Fibroblast of villous mesenchyme (primary cell): ENCODE measurements at regions not wholly inside any gene's neighbourhood (a gene's known extent, or its start where the extent isn't known, plus 50 kb on each side); places are given as distances from the start of the nearest gene placed in this dataset.
"Not testable (repeated sequence)": the region's sequence is repeated elsewhere in the genome, so short reads cannot be mapped to it uniquely, and the experiment has no call there.

Source experiments
- DNase-seq: peaks from one replicate; pipeline ENCODE4 v3.0.0-alpha.2; 2010; ENCODE audit warnings: low read depth
- H3K4me3 ChIP-seq: 2 replicates; pipeline ENCODE4 v1.5.1; 2011; ENCODE audit warnings: low read depth, mild to moderate bottlenecking, low read length
- CTCF ChIP-seq: IDR thresholded peaks from 2 replicates; pipeline ENCODE4 v1.5.1; 2012; ENCODE audit warnings: low read depth, mild to moderate bottlenecking, low read length; ENCODE audit not compliant: insufficient read depth

GRCh38 chr6:94713446-94713845, 863.9 kb upstream of the MANEA start:
- TF ChIP-seq CTCF: no peak
- no peak for DNase-seq
- no peak overlapping the region for H3K4me3 ChIP-seq

- no peak for TF ChIP-seq CTCF
- DNase-seq: no peak
- no peak overlapping the region for H3K4me3 ChIP-seq
These were observed 878.6 kb upstream of the MANEA start for GRCh38 chr6:94698773-94699172.

GRCh38 chr6:94687255-94687654, 890.1 kb upstream of the MANEA start:
- not testable (repeated sequence) for H3K4me3 ChIP-seq, DNase-seq

GRCh38 chr6:94683409-94683808, 893.9 kb upstream of the MANEA start:
- no peak for DNase-seq
- no peak for TF ChIP-seq CTCF
- H3K4me3 ChIP-seq: no peak overlapping the region

- TF ChIP-seq CTCF: no peak
- H3K4me3 ChIP-seq: no peak overlapping the region
- no peak for DNase-seq
These were observed 896.6 kb upstream of the MANEA start for GRCh38 chr6:94680669-94681212.

- no peak for TF ChIP-seq CTCF
- no peak for DNase-seq
- H3K4me3 ChIP-seq: no peak overlapping the region
These were observed 904.1 kb upstream of the MANEA start for GRCh38 chr6:94673251-94673650.

GRCh38 chr6:94670017-94670416, 907.3 kb upstream of the MANEA start:
- H3K4me3 ChIP-seq: no peak overlapping the region
- no peak for DNase-seq
- TF ChIP-seq CTCF: no peak
